GM10248 (cell line): ENCODE measurements at regions not wholly inside any gene's neighbourhood (a gene's known extent, or its start where the extent isn't known, plus 50 kb on each side); places are given as distances from the start of the nearest gene placed in this dataset.

Experiments
- CTCF ChIA-PET: fragments of 300-600 bp; sonication (Branson Sonifier 250); formaldehyde crosslinking; extraction: SDS; loops from one replicate; lab custom pipeline; 2021; ENCODE audit warnings: antibody characterized with exemption; lab: Yijun Ruan, JAX
- POLR2A ChIA-PET: fragments of 350-650 bp; sonication (Branson Sonifier 250); formaldehyde crosslinking; extraction: SDS; loops from one replicate; lab custom pipeline; 2020; ENCODE audit warnings: antibody characterized with exemption; lab: Yijun Ruan, JAX
- DNase-seq: peaks from one replicate; pipeline ENCODE4 v3.0.0; 2012; ENCODE audit errors: extremely low spot score
- TF ChIP-seq, protein P1 (sequence below): IDR thresholded peaks from 2 replicates; pipeline ENCODE4 v1.5.1; 2012; ENCODE audit warnings: mild to moderate bottlenecking, low read depth; ENCODE audit errors: extremely low read depth, missing control alignments, control extremely low read depth

GRCh38 chr7:118734541-118734940, 510.0 kb downstream of the ANKRD7 start:
- POLR2A ChIA-PET: no interaction called here

GRCh38 chr7:118735441-118735840, 510.9 kb downstream of the ANKRD7 start:
- no peak for DNase-seq
- TF ChIP-seq, protein P1, sequence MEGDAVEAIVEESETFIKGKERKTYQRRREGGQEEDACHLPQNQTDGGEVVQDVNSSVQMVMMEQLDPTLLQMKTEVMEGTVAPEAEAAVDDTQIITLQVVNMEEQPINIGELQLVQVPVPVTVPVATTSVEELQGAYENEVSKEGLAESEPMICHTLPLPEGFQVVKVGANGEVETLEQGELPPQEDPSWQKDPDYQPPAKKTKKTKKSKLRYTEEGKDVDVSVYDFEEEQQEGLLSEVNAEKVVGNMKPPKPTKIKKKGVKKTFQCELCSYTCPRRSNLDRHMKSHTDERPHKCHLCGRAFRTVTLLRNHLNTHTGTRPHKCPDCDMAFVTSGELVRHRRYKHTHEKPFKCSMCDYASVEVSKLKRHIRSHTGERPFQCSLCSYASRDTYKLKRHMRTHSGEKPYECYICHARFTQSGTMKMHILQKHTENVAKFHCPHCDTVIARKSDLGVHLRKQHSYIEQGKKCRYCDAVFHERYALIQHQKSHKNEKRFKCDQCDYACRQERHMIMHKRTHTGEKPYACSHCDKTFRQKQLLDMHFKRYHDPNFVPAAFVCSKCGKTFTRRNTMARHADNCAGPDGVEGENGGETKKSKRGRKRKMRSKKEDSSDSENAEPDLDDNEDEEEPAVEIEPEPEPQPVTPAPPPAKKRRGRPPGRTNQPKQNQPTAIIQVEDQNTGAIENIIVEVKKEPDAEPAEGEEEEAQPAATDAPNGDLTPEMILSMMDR: no peak
- ChIA-PET CTCF (no interaction called here), POLR2A (no interaction called here)

More at GRCh38 chr7:118734541-118734940, 510.0 kb downstream of the ANKRD7 start:
- TF ChIP-seq, protein P1: no peak
- no peak for DNase-seq
- CTCF ChIA-PET: no interaction called here

GRCh38 chr7:118737935-118738334, 513.4 kb downstream of the ANKRD7 start:
- ChIA-PET POLR2A (no interaction called here), CTCF (no interaction called here)
- TF ChIP-seq, protein P1: no peak
- DNase-seq: no peak

- POLR2A ChIA-PET: no interaction called here
These were observed 521.4 kb downstream of the ANKRD7 start for GRCh38 chr7:118745927-118746326.

DNA sequence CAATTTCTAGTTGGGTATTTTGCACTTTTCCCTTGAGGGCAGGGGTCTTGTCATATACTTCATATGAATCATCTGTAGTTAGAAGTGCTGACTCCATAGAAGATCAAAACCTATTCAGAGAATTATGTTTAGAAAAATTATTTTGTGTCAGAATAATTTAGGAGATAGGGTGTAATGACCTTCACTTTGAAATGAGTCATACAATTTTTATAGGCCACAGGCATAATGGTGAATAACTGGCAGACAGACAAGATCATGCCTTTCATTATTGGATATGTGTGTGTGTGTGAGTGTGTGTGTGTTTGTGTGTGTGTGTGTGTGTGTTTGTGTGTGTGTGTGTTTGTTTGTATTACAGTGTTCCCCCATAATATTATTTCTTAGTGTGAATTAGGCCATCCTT, 523.0 kb downstream of the ANKRD7 start:
- CTCF ChIA-PET: no interaction called here
- TF ChIP-seq, protein P1: no peak
- POLR2A ChIA-PET: no interaction called here
- no peak for DNase-seq

More at GRCh38 chr7:118745927-118746326, 521.4 kb downstream of the ANKRD7 start:
- no peak for DNase-seq
- TF ChIP-seq, protein P1: no peak
- CTCF ChIA-PET: no interaction called here

DNA sequence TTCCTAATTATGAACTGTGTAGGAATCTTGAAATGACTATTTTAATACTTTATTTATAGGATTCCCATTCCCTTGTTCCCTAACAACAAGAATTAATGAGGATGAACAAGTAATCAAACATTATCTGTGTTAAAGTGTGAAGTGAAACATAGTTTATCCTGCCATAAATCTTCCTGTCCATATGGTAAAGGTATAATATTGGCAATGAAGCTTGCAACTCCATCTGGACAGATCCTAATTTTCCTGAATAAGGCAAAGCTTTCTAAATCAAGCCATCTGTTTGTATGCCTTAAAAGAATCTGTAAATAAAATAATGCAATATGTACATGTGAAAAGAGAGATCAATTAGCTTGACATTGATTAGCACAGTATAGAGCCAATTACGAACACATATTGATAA, 529.0 kb downstream of the ANKRD7 start:
- ChIA-PET POLR2A (no interaction called here), CTCF (no interaction called here)
- TF ChIP-seq, protein P1: no peak
- DNase-seq: no peak

DNA sequence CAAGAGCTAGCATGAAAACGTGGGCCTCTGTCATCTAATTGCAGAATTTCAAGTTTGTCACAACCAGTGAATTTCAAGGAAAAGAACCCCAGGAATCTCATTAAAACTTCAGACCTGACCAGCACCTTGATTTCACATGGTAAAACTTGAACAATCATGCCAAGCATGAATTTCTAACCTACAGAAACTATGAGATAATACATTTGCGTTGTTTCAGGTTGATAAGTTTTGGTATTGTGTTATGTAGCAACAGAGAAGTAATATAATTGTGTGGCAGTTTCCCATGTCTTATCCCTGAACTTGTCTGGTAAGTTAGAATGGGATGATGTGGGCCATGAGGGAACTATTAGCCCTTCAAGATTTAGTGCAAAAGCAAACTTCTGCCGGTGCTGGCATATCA, 530.1 kb downstream of the ANKRD7 start:
- POLR2A ChIA-PET: no interaction called here
- no peak for DNase-seq
- TF ChIP-seq, protein P1: no peak
- CTCF ChIA-PET: no interaction called here
